NCI-H345 treated with DMSO at 0.1 percent for 48 hours (cell line): ENCODE measurements at regions not wholly inside any gene's neighbourhood (a gene's known extent, or its start where the extent isn't known, plus 50 kb on each side); places are given as distances from the start of the nearest gene placed in this dataset.
A peak's percentile ranks its signal among the peaks of the same experiment; 100 is the strongest.
"Not testable (repeated sequence)": the region's sequence is repeated elsewhere in the genome, so short reads cannot be mapped to it uniquely, and the experiment has no call there.

Source experiments
- DNase-seq: peaks from one replicate; lab custom pipeline; 2025; ENCODE audit not compliant: unreplicated experiment; lab: John Stamatoyannopoulos, UW

DNA sequence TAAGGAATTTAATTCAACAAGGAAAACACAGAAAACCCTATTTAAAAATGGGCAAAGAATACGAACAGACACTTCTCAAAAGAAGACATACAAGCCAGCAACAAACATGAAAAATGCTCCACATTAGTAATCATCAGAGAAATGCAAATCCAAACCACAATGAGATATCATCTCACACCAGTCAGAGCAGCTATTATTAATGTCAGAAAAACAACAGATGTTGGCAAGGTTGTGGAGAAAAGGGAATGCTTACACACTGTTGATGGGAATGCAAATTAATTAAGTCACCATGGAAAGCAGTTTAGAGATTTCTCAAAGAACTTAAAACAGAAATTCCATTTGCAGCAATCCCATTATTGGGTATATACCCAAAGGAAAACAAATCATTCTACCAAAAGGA, 55.2 kb downstream of the GCC1 start:
- DNase-seq = no peak

DNA sequence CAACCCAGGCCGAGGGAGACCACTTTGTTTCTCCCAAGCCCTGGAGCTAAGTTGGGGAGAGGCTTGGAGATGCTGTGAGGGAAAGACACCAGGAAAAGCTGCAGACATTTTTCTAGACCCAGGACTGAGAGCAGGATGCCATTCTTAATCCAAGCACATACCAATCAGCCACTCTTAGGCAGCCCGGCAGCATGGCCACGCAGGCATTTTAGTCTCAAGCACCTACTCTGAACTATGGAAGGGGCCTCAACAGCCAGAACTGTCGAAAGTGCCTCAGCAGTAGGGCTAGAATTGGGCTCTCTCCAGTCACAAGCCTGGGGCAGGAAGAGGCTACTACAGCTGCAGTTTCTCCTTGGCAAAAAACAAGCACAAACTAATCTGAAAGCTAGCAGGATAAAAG, 57.8 kb downstream of the GCC1 start:
- DNase-seq = no peak

DNA sequence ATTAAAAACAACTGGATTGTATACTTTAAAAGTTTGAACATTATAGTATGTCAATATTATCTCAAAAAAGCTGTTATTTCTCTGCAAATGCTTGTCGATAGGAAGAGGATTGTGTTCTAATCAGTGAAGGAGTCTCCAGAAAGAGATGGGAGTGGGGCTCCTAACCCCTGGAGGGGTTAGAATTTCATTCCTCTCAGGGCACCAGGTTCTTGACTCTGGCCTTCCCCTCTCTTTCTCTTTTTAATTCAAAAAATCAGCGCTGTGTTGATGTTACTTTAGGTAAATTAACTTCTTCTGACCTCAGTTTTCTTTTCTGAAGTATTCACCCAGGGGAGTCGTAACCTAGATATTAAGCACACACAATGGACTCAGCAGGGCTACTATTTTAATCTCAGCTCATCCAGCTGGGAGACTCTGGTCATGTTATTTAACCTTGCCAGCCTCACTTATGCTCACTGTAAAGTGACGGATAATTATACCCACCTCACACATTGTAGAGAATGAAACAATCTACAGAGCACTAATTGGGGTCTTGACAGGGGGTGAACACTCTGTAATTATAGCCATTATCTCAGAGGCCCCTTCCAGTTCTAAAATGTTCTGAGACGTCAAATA, 59.4 kb downstream of the GCC1 start:
- DNase-seq = no peak

DNA sequence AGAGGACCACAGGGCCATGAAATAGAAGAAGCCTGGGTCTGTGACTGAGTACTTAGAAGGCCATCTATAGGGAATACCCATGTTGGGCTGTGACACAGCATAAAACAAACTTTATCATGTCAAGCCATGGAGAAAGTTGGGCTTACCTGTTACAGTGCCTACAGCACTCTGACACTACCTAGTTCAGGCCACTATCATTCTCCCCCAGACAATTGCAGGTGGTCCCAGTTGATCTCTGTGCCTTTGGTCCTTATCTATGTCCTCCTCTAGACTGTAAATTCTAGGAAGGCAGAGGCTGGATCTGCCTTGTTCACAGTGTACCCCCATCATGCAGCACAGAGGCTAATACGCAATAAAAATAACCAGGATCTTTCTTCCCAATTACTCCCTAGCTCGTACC, 69.1 kb downstream of the GCC1 start:
- no peak for DNase-seq

DNA sequence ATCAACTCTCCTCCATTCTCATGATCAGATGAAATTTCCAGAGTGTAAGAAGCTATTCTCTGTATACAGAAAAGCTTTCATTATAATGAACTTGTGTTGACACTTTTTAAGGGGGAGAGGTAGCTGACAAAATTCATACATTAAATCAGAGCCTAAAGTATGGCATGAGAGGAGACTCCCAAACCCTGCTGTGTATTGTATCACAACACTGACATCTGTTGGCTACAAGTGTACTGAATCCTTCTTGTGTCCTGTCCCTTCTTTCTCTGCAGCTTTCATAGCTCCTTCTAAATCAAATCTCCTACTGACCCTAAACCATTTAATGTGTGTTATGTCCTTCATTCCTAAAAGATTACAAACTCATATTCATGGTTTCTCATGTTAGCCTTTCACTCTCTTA, 70.9 kb downstream of the GCC1 start:
- DNase-seq = peak; percentile 2

DNA sequence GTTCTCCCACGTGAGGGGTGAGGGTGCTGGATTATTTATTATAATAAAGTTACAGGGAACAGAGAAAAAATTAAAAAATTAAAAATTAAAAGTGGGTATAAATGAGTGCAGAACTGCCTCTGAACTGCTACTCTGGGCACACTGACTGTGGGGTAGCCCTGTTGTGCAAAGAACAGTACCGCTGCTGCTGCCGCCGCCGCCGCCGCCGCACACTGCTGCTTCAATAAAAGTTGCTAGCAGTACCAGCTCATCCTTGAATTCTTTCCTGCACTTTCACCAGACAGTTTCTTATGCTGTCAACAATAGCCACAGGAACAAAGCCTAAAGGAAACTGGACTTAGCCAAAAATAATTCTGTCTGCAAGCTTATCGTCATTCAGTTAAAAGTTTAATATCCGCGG, 72.1 kb downstream of the GCC1 start:
- no peak for DNase-seq

DNA sequence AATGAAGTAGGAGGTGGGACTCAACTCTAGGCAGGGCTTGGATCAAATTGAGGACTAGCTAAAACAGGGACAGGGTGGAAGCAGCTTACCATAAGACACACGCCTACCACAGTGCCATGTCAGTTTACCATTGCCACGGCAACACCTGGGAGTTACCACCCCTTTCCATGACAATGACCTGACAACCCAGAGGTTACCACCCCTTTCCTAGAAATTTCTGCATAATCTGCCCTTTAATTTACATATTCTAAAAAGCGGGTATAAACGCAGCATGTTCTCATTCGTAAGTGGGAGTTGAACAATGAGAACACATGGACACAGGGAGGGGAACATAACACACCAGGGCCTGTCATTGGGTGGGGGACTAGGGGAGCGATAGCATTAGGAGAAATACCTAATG, 72.7 kb downstream of the GCC1 start:
- no peak for DNase-seq

DNA sequence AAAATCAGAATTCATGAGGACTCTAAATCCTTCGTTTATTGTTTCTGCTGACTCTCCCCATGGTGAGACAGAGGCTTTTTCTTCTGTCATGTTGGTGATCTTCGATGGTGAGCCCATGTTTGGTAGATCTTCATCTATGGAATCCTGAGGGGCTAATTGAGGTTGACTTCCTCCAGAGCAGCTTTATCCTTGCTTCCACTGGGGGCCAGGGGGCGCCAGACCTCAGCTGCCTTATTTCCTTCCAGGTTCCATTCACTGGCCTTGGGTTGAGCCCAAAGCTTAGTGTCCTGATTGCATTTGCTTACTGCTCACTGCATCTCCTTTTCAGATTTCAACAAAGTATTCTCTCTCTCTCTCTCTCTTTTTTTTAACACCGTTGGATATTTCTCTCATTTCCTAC, 80.7 kb downstream of the GCC1 start:
- DNase-seq = no peak

DNA sequence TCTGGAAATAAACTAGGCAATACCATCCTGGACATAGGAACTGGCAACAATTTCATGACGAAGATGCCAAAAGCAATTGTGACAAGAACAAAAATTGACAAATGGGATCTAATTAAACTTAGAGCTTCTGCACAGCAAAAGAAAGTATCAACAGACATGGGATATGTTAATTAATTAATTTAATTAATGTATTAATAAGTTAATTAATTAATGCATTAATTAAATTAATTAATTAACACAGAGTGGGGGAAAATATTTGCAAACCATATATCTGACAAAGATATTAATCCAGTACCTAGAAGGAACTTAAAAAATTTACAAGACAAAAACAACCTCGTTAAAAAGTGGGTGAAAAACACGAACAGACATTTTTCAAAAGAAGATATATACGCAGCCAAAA, 83.6 kb downstream of the GCC1 start:
- no peak for DNase-seq

DNA sequence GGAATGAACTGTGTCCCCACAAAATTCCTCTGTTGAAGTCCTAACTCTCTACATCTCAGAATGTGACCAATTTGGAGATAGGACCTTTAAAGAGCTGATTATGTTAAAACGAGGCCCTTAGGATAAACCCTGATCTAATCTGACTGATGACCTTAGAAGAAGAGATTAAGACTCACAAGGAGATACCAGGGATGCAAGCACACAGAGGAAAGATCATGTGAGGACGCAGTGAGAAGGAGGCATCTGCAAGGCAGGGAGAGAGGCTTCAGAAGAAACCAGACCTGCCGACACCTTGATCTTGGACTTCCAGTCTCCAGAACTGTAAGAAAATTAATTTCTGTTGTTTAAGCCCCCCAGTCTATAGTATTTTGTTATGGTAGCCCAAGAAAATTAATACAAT, 94.9 kb upstream of the ZNF800 start:
- no peak for DNase-seq

DNA sequence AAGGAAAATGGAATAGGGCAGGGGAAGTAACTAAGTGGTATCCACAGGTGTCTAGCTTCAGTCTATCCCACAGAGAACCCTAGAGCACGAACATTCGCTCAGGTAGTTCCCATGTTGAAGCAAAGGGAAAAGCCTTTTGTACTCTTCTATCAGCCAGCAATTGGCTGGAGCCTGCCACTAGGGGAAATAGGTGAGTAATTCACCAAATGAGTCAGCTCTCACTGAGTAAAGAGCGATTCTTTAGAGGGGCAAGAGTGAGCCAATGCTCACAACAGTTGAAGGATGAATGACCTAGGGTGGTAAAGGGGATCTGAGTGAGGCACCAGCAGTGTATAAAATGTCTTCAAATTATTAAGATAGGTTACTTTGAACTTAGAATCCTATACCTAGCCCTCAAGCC, 94.1 kb upstream of the ZNF800 start:
- DNase-seq = no peak

DNA sequence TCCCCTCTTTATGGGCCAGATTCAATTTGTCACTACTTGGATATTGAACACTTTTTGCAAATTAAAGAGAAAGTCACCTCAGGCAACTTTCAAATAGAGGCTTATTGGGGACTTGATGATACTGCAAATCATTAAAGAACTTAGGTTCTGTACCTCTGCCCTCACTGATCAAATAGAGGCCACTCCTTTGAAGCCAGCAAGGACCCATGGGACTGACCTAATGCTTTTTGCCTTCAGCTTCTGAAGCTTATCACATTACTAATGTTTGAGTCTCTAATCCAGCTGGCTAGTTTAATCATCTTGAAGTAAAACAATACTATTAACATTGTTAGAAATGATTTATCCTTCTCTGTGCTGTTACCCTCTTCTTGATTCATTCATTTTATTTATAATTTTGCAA, 93.0 kb upstream of the ZNF800 start:
- DNase-seq = no peak

DNA sequence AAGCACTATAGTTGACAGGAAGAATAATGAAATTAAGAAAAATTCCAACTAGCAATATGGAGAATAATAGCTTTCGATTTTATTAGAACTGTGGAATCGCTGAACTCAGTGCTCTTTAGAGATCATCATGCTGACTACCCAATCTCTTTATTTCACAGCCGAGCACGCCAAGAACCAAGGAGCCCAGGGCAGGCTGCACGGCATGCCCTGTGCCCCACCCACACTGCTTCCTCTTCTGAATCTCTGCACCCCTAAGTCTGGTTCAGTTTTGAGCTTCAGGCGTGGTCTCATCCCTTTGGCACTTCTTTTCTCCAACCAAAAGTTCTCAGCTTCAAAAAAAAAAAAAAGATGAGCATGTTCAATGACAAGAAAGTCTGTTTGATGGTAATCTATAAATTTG, 92.4 kb upstream of the ZNF800 start:
- DNase-seq = no peak

DNA sequence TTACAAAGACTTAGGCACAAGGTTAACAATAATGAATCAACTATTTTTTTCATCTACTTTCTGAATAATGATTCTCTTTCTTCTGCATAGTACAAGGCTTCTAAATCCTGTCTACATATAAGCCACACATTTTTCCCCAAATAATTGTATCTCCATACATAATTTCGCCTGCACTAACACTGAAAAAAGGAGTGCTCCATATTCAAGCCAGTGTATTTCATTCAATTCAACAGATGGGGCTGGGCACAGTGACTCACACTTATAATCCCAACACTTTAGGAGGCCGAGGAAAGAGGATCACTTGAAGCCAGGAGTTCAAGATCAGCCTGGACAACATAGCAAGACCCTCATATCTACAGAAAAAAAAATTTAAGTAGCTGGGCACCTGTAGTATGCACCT, 86.0 kb upstream of the ZNF800 start:
- DNase-seq = no peak

DNA sequence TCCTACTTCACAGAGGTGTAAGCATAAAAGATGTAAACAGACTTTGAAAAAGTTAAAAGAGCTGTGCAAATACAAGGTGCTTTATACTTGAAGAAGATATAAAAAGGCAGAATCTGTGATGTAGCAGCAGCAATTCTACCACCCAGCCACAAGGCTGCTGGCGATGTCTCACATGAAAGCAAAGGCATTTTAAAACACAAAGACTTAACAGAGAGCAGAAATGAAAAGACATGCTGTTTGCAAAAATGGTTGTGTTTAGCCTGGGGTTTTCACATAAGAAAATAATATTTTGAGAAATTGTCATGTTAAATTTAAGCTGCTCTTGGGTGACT, 85.5 kb upstream of the ZNF800 start:
- no peak for DNase-seq

DNA sequence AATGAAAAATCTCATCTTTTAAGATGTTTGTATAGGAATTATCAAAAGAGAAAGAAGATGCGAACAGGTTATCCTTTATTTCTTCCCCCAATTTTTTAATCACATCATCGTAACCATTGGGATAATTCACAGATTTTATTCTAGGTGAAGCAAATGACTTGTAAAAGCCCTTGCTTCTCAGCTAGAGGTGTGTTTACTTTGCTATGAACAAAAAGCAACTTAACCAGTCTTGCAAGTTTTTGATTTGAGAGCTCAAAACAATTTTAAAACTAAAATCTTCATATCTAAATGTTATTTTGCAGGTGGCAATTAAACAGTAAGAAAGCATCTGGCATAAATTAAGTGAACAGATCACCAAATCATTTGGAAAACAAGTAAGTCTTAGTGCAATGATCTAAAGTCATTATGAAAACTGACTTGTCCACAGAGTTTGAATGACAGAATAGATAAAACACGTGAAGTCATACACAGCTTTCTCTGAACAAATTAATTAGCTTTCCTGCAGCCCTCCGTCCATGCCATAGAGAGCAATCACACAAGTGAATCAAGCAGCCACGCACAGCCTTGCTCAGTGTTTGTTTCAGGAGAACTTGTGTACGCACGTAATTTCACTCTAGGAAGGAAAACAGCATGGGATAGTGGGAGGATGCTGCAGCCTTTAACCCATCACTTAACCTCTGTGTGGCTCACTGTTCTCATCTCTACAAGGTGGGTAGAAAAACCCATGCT, 85.0 kb upstream of the ZNF800 start:
- DNase-seq = no peak

DNA sequence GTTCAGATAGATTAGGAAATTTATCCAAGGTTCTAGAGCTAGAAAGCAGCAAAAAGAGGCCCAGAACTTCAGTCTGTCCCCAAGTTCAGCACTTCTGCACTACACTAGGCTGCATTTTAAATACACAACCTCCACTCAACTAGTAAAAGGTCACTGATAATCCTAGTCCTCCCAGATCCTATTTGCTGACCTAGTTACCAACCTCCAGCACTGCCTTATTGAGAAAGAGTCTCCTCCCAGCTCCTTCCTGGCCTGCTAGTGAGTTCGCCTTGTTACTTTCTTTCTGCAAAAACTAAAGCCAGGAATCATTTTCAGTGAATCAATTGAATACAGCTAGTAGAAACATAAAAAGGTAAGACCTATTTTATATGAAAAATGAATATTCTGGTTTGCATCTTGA, 84.1 kb upstream of the ZNF800 start:
- DNase-seq = no peak

DNA sequence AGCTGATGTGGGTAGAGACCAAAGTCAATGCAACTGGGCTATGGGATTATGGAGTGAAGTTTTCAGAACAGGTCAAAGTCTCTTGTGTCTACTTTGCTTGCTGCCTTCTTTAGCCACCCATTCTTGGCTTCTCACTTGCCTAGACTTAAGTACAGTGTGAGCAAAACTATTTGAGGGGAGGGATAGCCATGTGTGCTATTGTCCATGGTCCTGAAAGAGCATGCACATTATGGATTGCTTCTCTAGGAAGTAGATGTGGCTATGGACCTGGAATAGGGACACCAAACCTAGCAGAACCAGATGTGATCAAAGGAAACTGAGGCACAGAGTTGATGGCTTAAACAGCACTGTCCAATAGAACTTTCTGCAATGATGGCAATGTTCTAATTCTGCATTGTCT, 81.9 kb upstream of the ZNF800 start:
- DNase-seq = no peak

DNA sequence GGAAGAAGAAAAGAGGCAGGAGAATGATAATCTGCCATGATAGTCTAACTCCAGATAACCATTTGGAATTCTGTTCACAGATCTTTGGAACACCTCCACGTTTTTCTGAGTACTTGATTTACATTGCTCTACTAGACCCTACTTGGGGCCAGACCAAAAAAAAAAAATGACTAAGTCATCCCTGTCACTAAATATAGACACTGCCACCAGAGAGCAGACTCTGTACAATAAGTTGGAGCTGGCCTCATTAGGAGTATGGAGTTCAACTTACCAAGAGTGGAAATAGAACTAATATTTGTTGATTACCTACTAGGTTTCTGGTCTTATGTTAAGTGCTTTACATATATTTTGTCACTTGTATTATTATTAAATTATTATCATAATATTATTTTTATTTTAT, 80.9 kb upstream of the ZNF800 start:
- no peak for DNase-seq

DNA sequence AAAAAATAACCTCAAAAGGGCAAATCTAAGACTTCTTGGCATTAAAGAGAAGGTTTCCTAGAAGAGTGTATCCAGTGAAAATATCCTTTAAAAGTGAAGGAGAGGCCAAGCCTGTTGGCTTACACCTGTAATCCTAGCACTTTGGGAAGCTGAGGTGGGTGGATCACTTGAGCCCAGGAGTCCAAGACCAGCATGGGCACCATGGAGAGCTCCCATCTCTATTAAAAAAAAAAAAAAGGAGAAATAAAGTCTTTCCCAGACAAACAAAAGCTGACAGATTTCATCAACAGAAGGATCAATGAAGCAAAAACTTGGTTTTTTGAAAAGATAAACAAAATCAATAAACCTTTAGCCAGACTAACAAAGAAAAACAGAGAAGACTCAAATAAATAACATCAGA, 67.6 kb upstream of the ZNF800 start:
- no peak for DNase-seq

DNA sequence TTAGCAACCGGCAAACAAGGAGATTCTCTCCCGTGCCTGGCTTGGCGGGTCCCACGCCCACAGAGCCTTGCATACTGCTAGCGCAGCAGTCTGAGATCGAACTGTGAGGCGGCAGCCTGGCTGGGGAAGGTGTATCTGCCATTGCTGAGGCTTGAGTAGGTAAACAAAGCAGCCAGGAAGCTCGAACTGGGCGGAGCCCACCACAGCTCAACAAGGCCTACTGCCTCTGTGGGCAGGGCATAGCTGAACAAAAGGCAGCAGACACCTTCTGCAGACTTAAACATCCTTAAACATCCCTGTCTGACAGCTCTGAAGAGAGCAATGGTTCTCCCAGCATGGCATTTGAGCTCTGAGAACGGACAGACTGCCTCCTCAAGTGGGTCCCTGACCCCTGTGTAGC, 58.8 kb upstream of the ZNF800 start:
- DNase-seq = not testable (repeated sequence)

DNA sequence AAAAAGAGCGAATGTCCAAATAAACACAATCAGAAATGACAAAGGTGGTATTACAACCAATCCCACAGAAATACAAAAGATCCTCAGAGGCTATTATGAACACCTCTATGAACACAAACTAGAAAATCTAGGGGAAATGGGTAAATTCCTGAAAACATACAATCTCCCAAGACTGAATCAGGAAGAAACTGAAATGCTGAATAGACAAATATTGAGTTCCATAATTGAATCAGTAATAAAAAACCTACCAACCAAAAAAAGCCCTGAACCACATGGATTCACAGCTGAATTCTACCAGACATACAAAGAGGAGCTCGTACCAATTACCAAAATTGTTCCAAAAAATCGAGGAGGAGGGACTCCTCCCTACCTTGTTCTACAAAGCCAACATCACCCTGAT, 56.1 kb upstream of the ZNF800 start:
- no peak for DNase-seq

DNA sequence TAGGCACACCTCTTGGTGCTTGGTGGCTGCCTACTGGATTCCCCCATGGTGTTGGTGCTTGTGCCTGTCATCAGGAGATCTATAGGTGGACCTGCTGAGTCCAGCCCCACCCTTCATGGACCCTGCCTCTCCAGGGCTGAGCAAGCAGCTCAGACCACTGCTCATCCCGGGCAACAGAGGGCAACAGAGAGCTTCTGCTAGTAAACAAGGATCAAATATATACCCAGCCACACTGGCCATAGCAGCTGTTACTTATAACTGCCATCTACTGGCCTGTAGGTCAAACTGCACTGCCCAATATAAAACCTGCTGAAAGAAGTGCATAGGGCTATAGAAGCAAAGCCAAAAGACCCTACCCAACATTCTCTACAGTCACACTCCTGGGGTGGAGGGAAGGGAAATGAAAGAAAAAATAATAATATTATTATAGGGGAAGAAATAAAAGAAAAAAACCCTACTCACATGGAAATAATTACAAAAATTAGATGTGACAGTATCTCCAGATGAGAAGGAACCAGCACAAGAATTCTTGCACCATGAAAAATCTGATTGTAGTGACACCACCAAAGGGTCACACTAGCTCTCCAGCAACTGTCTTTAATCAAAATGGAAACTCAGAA, 54.9 kb upstream of the ZNF800 start:
- DNase-seq = no peak
